Osteoblast (primary cell): ENCODE measurements at regions not wholly inside any gene's neighbourhood (a gene's known extent, or its start where the extent isn't known, plus 50 kb on each side); places are given as distances from the start of the nearest gene placed in this dataset.

Source experiments
- DNase-seq: peaks from one replicate; pipeline ENCODE4 v3.0.0; 2011; ENCODE audit warnings: low spot score, mixed read lengths; ENCODE audit not compliant: insufficient read length; ENCODE audit errors: missing footprints
- H2AFZ ChIP-seq: 2 replicates; pipeline ENCODE4 v1.6.0; 2011; ENCODE audit warnings: mild to moderate bottlenecking, low read length
- H3K27ac ChIP-seq: 2 replicates; pipeline ENCODE4 v1.5.1; 2011; ENCODE audit warnings: mild to moderate bottlenecking, low read depth, low read length, moderate library complexity
- H3K27me3 ChIP-seq: 2 replicates; pipeline ENCODE4 v1.6.0; 2012; ENCODE audit warnings: mild to moderate bottlenecking, control low read depth, inconsistent platforms, low read length, moderate library complexity; ENCODE audit not compliant: insufficient read depth
- H3K36me3 ChIP-seq: 2 replicates; pipeline ENCODE4 v1.5.1; 2011; ENCODE audit warnings: mild to moderate bottlenecking, low read length, control low read depth, moderate library complexity; ENCODE audit not compliant: insufficient read depth
- H3K4me1 ChIP-seq: 2 replicates; pipeline ENCODE4 v1.5.1; 2011; ENCODE audit warnings: mild to moderate bottlenecking, low read length, control low read depth, moderate library complexity; ENCODE audit not compliant: insufficient read depth
- H3K4me2 ChIP-seq: 2 replicates; pipeline ENCODE4 v1.6.0; 2011; ENCODE audit warnings: mild to moderate bottlenecking, low read length; ENCODE audit not compliant: insufficient read depth
- H3K4me3 ChIP-seq: fragments of 200-600 bp; sonication (generic); 3 replicates; pipeline ENCODE4 v1.5.1; 2012; ENCODE audit warnings: mild to moderate bottlenecking, low read length, inconsistent platforms; ENCODE audit not compliant: insufficient read depth
- H3K79me2 ChIP-seq: 2 replicates; pipeline ENCODE4 v1.6.0; 2012; ENCODE audit warnings: mild to moderate bottlenecking, low read length, control low read depth, inconsistent platforms; ENCODE audit not compliant: insufficient read depth
- H3K9me3 ChIP-seq: 2 replicates; pipeline ENCODE4 v1.5.1; 2011; ENCODE audit warnings: low read depth, low read length, control low read depth
- H4K20me1 ChIP-seq: 2 replicates; pipeline ENCODE4 v1.6.0; 2012; ENCODE audit warnings: mild to moderate bottlenecking, low read length, control low read depth; ENCODE audit not compliant: insufficient read depth
- CTCF ChIP-seq: IDR thresholded peaks from 2 replicates; pipeline ENCODE4 v1.5.1; 2011; ENCODE audit warnings: mild to moderate bottlenecking, low read depth, low read length, moderate library complexity; ENCODE audit errors: extremely low read depth

- DNase-seq, result no peak
- H3K4me2 ChIP-seq, result no peak overlapping the region
- no peaks in the 10 kb centered on the region for H3K27me3 ChIP-seq
- no peaks in the 10 kb centered on the region for H3K79me2 ChIP-seq
- H3K27ac ChIP-seq, result no peak overlapping the region
- no peak overlapping the region for H3K4me3 ChIP-seq
- no peaks in the 10 kb centered on the region for H3K4me1 ChIP-seq
- H4K20me1 ChIP-seq, result no peaks in the 10 kb centered on the region
- no peaks in the 10 kb centered on the region for H3K36me3 ChIP-seq
- no peaks in the 10 kb centered on the region for H3K9me3 ChIP-seq
- TF ChIP-seq CTCF, result no peak
- H2AFZ ChIP-seq, result no peak overlapping the region
Observed at GRCh38 chr14:38743966-38744584, 359.0 kb downstream of the SEC23A start.

- TF ChIP-seq CTCF, result no peak
- no peaks in the 10 kb centered on the region for H3K79me2 ChIP-seq
- H3K9me3 ChIP-seq, result no peaks in the 10 kb centered on the region
- H3K4me2 ChIP-seq, result no peak overlapping the region
- H3K36me3 ChIP-seq, result no peaks in the 10 kb centered on the region
- no peaks in the 10 kb centered on the region for H3K27me3 ChIP-seq
- no peak overlapping the region for H3K4me3 ChIP-seq
- no peak overlapping the region for H3K27ac ChIP-seq
- no peak overlapping the region for H2AFZ ChIP-seq
- DNase-seq, result no peak
- H4K20me1 ChIP-seq, result no peaks in the 10 kb centered on the region
- no peaks in the 10 kb centered on the region for H3K4me1 ChIP-seq
Observed at GRCh38 chr14:38737686-38738407, 365.2 kb downstream of the SEC23A start.

GRCh38 chr14:38735005-38735404 lies 368.0 kb downstream of the SEC23A start:
- Histone ChIP-seq H2AFZ (no peak overlapping the region), H3K9me3 (no peaks in the 10 kb centered on the region), H3K27ac (no peak overlapping the region), H4K20me1 (no peaks in the 10 kb centered on the region), H3K4me1 (no peaks in the 10 kb centered on the region), H3K4me2 (no peak overlapping the region), H3K36me3 (no peaks in the 10 kb centered on the region), H3K4me3 (no peak overlapping the region), H3K79me2 (no peaks in the 10 kb centered on the region), H3K27me3 (no peaks in the 10 kb centered on the region)
- DNase-seq, result no peak
- no peak for TF ChIP-seq CTCF

GRCh38 chr14:38731962-38732361 lies 371.1 kb downstream of the SEC23A start:
- Histone ChIP-seq H4K20me1 (no peaks in the 10 kb centered on the region), H2AFZ (no peak overlapping the region), H3K4me3 (no peak overlapping the region), H3K9me3 (no peaks in the 10 kb centered on the region), H3K27ac (no peak overlapping the region), H3K4me2 (no peak overlapping the region), H3K4me1 (no peaks in the 10 kb centered on the region), H3K36me3 (no peaks in the 10 kb centered on the region), H3K27me3 (no peaks in the 10 kb centered on the region), H3K79me2 (no peaks in the 10 kb centered on the region)
- peak; percentile 5 for DNase-seq
- no peak for TF ChIP-seq CTCF
